Endothelial cell of umbilical vein (primary cell): ENCODE measurements at regions not wholly inside any gene's neighbourhood (a gene's known extent, or its start where the extent isn't known, plus 50 kb on each side); places are given as distances from the start of the nearest gene placed in this dataset.

ENCODE experiments used
- BruUV-seq: library from RNA; stranded (reverse); fragments of 400-500 nt; replicated peaks from 2 replicates; lab custom pipeline; 2021; lab: Mats Ljungman, UMichigan
- CTCF ChIA-PET: fragments of 300-600, 350-600 bp; sonication (Branson Sonifier 250); formaldehyde crosslinking; loops from one replicate; lab custom pipeline; 2021; ENCODE audit warnings: antibody characterized with exemption, inconsistent platforms; lab: Charles Lee
- POLR2A ChIA-PET: fragments of 300-600, 350-600 bp; sonication (Branson Sonifier 250); formaldehyde crosslinking; loops from one replicate; lab custom pipeline; 2021; ENCODE audit warnings: antibody characterized with exemption, inconsistent platforms; lab: Charles Lee
- DNase-seq: peaks from one replicate; pipeline ENCODE4 v3.0.0-alpha.2; 2011; ENCODE audit warnings: low read depth, low spot score
- FAIRE-seq: peaks from 2 replicates; lab custom pipeline; 2011; peaks lifted over from hg19 to GRCh38; lab: Jason Lieb, UNC
- H2AFZ ChIP-seq: 2 replicates; pipeline ENCODE4 v1.6.0; 2012; ENCODE audit warnings: low read depth, low read length, control low read depth, inconsistent platforms
- H3K27ac ChIP-seq: 2 replicates; pipeline ENCODE4 v1.5.1; 2011; ENCODE audit warnings: low read depth, mild to moderate bottlenecking, control low read depth, low read length, moderate library complexity; ENCODE audit not compliant: insufficient read depth
- H3K27me3 ChIP-seq, 2 experiments: 2 replicates each; pipeline versions ENCODE4 v1.6.0 to v1.6.1; 2011; ENCODE audit warnings: low read length in 2 of 2, mixed read lengths in 1 of 2; ENCODE audit not compliant: control insufficient read depth in 2 of 2, insufficient read depth in 2 of 2
- H3K36me3 ChIP-seq, 2 experiments: 2 replicates in 1 of 2; 3 replicates in 1 of 2; pipeline ENCODE4 v1.5.1; 2011; ENCODE audit warnings: low read length in 2 of 2, mild to moderate bottlenecking in 1 of 2, moderate library complexity in 1 of 2; ENCODE audit not compliant: control insufficient read depth in 2 of 2, insufficient read depth in 2 of 2; ENCODE audit errors: extremely low read depth in 1 of 2
- H3K4me1 ChIP-seq: 3 replicates; pipeline ENCODE4 v1.5.1; 2011; ENCODE audit warnings: mild to moderate bottlenecking, low read length; ENCODE audit not compliant: control insufficient read depth, insufficient read depth; ENCODE audit errors: extremely low read depth
- H3K4me2 ChIP-seq: 2 replicates; pipeline ENCODE4 v1.6.1; 2011; ENCODE audit warnings: low read length, control low read depth, mixed read lengths; ENCODE audit not compliant: insufficient read depth
- H3K4me3 ChIP-seq, 3 experiments: fragments of 200-600 bp in 1 of 3; sonication (generic), shearing (Covaris generic) in 1 of 3; replicated peaks in 1 of 3; 2 replicates each; pipeline ENCODE4 v1.5.1; 2011 to 2016; ENCODE audit warnings: control low read depth in 3 of 3, low read length in 3 of 3, mild to moderate bottlenecking in 2 of 3, inconsistent platforms in 1 of 3, low read depth in 1 of 3, moderate library complexity in 1 of 3; ENCODE audit not compliant: insufficient read depth in 1 of 3
- H3K79me2 ChIP-seq: 2 replicates; pipeline ENCODE4 v1.6.0; 2012; ENCODE audit warnings: low read length, inconsistent platforms; ENCODE audit not compliant: control insufficient read depth, insufficient read depth
- H3K9ac ChIP-seq: replicated peaks from 2 replicates; pipeline ENCODE3; 2011; ENCODE audit warnings: low read length, control low read depth; ENCODE audit not compliant: insufficient read depth; ENCODE audit errors: extremely low read depth
- H3K9me1 ChIP-seq: replicated peaks from 3 replicates; pipeline ENCODE4 v1.6.0; 2011; ENCODE audit warnings: mild to moderate bottlenecking, low read length; ENCODE audit not compliant: control insufficient read depth, insufficient read depth; ENCODE audit errors: extremely low read depth
- H3K9me3 ChIP-seq: replicated peaks from 2 replicates; pipeline ENCODE4 v1.5.1; 2012; ENCODE audit warnings: low read length, inconsistent platforms; ENCODE audit not compliant: control insufficient read depth, insufficient read depth
- H4K20me1 ChIP-seq: replicated peaks from 2 replicates; pipeline ENCODE3; 2011; ENCODE audit warnings: mild to moderate bottlenecking, low read length; ENCODE audit not compliant: control insufficient read depth, insufficient read depth; ENCODE audit errors: extremely low read depth
- EZH2 ChIP-seq: IDR thresholded peaks from 2 replicates; pipeline ENCODE4 v1.6.1; 2012; ENCODE audit warnings: borderline replicate concordance, low read depth, mild to moderate bottlenecking, moderate library complexity, low read length, inconsistent platforms; ENCODE audit not compliant: severe bottlenecking
- FOS ChIP-seq: IDR thresholded peaks from 2 replicates; pipeline ENCODE4 v1.6.1; 2011; ENCODE audit warnings: mild to moderate bottlenecking, low read length, moderate library complexity, borderline replicate concordance; ENCODE audit not compliant: insufficient read depth
- GATA2 ChIP-seq: IDR thresholded peaks from 2 replicates; pipeline ENCODE4 v1.7.0; 2011; ENCODE audit warnings: low read depth, mild to moderate bottlenecking, moderate library complexity, mixed read lengths, low read length; ENCODE audit not compliant: insufficient read length, insufficient read depth
- JUN ChIP-seq: IDR thresholded peaks from 2 replicates; pipeline ENCODE4 v1.6.1; 2011; ENCODE audit warnings: borderline replicate concordance, low read depth; ENCODE audit not compliant: insufficient read length, insufficient read depth
- MYC ChIP-seq: IDR thresholded peaks from one replicate; pipeline ENCODE4 v1.6.1; 2011; ENCODE audit warnings: mild to moderate bottlenecking, low read depth, low read length
- POLR2A ChIP-seq: IDR thresholded peaks from 2 replicates; pipeline ENCODE4 v1.6.1; 2012; ENCODE audit warnings: low read depth, mild to moderate bottlenecking, control low read depth, low read length
- POLR2AphosphoS5 ChIP-seq: IDR thresholded peaks from 2 replicates; pipeline ENCODE4 v1.6.1; 2012; ENCODE audit warnings: low read depth, mild to moderate bottlenecking, control low read depth, low read length, moderate library complexity; ENCODE audit not compliant: insufficient read depth
- dilution Hi-C: fragments of 300-500 bp; cut with MboI; formaldehyde crosslinking; loops from one replicate; pipeline ENCODE4 v1.15.0; 2019; ENCODE audit warnings: low sequenced_read_pairs; ENCODE audit not compliant: extremely low pct_ligation_motif_present
- intact Hi-C: fragments of 100-400 bp; cut with micrococcal nuclease; formaldehyde crosslinking; loops from one replicate; pipeline ENCODE4 v1.10.0; 2022
- TF ChIP-seq, protein P1 (sequence below): IDR thresholded peaks from 2 replicates; pipeline ENCODE4 v1.6.1; 2011; ENCODE audit not compliant: insufficient read depth, insufficient read length
- TF ChIP-seq, protein P2 (sequence below), 2 donors: IDR thresholded peaks; 1 replicate in 1 of 2; 2 replicates in 1 of 2; pipeline ENCODE4 v1.5.1; 2011; ENCODE audit warnings: low read length in 2 of 2, mild to moderate bottlenecking in 2 of 2, moderate library complexity in 2 of 2, control low read depth in 1 of 2, inconsistent platforms in 1 of 2, low read depth in 1 of 2; ENCODE audit not compliant: insufficient read depth in 1 of 2; ENCODE audit errors: extremely low read depth in 1 of 2

GRCh38 chr10:47121336-47121735 lies 178.7 kb upstream of the GDF10 start:
- intact Hi-C loops: no loop called here
- Histone ChIP-seq H3K27me3 (no peaks in the 10 kb centered on the region), H3K4me3 (no peak overlapping the region), H3K9me3 (no peaks in the 10 kb centered on the region), H3K27ac (no peak overlapping the region), H3K36me3 (no peaks in the 10 kb centered on the region), H3K79me2 (no peaks in the 10 kb centered on the region), H3K4me1 (no peaks in the 10 kb centered on the region), H3K4me2 (no peak overlapping the region), H4K20me1 (no peaks in the 10 kb centered on the region), H3K9me1 (no peaks in the 10 kb centered on the region), H2AFZ (no peak overlapping the region), H3K9ac (no peak overlapping the region)
- CTCF ChIA-PET: no interaction called here
- no TSS peak for BruUV-seq
- TF ChIP-seq FOS: no peak
- TF ChIP-seq JUN: no peak
- TF ChIP-seq POLR2A: no peak
- TF ChIP-seq, protein P1, sequence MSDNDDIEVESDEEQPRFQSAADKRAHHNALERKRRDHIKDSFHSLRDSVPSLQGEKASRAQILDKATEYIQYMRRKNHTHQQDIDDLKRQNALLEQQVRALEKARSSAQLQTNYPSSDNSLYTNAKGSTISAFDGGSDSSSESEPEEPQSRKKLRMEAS: no peak
- TF ChIP-seq, protein P2, sequence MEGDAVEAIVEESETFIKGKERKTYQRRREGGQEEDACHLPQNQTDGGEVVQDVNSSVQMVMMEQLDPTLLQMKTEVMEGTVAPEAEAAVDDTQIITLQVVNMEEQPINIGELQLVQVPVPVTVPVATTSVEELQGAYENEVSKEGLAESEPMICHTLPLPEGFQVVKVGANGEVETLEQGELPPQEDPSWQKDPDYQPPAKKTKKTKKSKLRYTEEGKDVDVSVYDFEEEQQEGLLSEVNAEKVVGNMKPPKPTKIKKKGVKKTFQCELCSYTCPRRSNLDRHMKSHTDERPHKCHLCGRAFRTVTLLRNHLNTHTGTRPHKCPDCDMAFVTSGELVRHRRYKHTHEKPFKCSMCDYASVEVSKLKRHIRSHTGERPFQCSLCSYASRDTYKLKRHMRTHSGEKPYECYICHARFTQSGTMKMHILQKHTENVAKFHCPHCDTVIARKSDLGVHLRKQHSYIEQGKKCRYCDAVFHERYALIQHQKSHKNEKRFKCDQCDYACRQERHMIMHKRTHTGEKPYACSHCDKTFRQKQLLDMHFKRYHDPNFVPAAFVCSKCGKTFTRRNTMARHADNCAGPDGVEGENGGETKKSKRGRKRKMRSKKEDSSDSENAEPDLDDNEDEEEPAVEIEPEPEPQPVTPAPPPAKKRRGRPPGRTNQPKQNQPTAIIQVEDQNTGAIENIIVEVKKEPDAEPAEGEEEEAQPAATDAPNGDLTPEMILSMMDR (IDR thresholded peaks at IDR 0.05; ENCODE audit: extremely low read depth in 1 of 2, insufficient read depth in 1 of 2, low read depth in 1 of 2, low read length in 2 of 2): no peak
- TF ChIP-seq GATA2: no peak
- TF ChIP-seq MYC: no peak
- no peak for TF ChIP-seq POLR2AphosphoS5
- no peak for TF ChIP-seq EZH2
- DNase-seq: no peak
- no peak for FAIRE-seq
- POLR2A ChIA-PET: no interaction called here
- dilution Hi-C loops: no loop called here
